ENCODE measurements at regions not wholly inside any gene's neighbourhood (a gene's known extent, or its start where the extent isn't known, plus 50 kb on each side); places are given as distances from the start of the nearest gene placed in this dataset.

DNA sequence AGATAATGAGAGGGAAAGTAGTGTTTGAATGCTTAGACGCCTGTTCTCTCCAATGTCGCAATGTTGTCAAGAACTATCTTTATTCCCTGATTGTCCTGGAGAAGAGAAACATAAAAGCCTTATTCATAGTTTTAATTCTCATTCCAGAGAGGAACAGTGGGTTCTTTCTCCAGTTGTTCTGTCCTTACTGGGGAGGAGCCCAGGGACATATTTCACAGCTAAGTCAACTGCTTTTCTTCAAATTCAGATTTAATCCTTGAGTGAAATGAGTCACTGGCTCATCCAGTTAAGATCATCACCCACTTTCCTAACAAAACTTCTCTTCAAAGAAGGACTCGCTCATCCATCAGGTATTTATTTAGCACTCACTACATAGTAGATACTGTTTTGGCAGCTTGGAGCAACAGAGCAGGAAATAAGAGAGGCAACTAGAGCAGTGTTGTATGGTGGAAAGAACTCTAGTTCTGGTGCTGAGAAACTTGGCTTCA lies 365.7 kb upstream of the USP24 start:
- Histone ChIP-seq H3K27ac (ENCODE audit: insufficient read depth, low read length) (peak overlapping the region; percentile 31), H3K4me3 (replicated peaks in 1 of 4; ENCODE audit: control extremely low read depth in 1 of 4, insufficient read depth in 1 of 4, low read depth in 3 of 4, low read length in 4 of 4) (no peak overlapping the region), H3K4me1 (ENCODE audit: control insufficient read depth, extremely low read depth, insufficient read depth, low read length) (peaks cover 12% of the 10 kb centered on the region), H2AFZ (ENCODE audit: low read length) (no peak overlapping the region), H3K4me2 (ENCODE audit: extremely low read depth, insufficient read depth, low read length) (peak overlapping the region; percentile 49), H4K20me1 (ENCODE audit: control insufficient read depth, extremely low read depth, insufficient read depth, low read length) (no peaks in the 10 kb centered on the region), H3K79me2 (ENCODE audit: control insufficient read depth, insufficient read depth, low read length) (no peaks in the 10 kb centered on the region), H3K9ac (ENCODE audit: insufficient read depth, low read length) (no peak overlapping the region), H3K27me3 (ENCODE audit: control insufficient read depth, insufficient read depth, low read length) (no peaks in the 10 kb centered on the region), H3K36me3 (ENCODE audit: control insufficient read depth, insufficient read depth, low read length) (no peaks in the 10 kb centered on the region), H3K9me3 (ENCODE audit: control insufficient read depth, insufficient read depth, low read depth, low read length) (no peaks in the 10 kb centered on the region)
- peak; percentile 77 to 94 for DNase-seq (ENCODE audit: low read depth in 2 of 2)
- TF ChIP-seq CTCF (conservative IDR thresholded peaks at IDR 0.05 in 1 of 2, IDR thresholded peaks at IDR 0.05 in 1 of 2; ENCODE audit: low read depth in 1 of 2, low read length in 2 of 2) (no peak), EZH2 (IDR thresholded peaks at IDR 0.05; ENCODE audit: low read length, missing control alignments) (no peak)

DNA sequence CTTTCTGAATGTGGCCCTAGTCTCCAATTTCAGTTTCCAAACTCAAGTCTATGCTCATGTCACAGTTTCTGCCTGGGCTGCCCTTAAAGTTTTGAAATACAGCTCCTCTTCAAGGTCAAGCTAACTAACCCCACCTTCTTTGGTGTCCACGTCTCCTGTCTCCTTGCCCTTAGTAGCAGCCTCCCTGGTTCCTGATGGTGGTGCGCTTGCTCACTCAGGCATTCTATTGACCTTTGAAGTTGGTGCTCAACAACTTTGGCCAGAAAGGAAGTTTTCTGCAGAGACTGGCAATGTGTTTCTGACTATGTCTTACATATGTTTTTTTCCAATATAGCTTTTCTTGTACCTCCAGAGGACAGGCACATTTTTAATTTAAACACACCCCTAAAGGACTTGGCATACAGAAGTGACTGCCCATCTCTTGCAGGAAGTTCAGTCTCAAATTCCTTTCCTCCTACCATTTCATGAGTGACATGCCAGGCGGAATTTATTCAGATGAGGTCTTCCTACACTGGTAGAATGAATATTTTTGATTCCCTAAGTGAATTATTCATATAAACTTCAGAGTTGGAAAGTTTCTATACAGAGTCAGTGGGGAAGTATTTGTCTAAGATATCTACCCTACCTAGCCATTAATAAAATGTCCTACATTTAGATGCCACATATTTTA lies 364.3 kb upstream of the USP24 start:
- Histone ChIP-seq H3K27me3 (ENCODE audit: control insufficient read depth, insufficient read depth, low read length) (no peaks in the 10 kb centered on the region), H3K4me3 (replicated peaks in 1 of 4; ENCODE audit: control extremely low read depth in 1 of 4, insufficient read depth in 1 of 4, low read depth in 3 of 4, low read length in 4 of 4) (no peak overlapping the region), H3K27ac (ENCODE audit: insufficient read depth, low read length) (no peak overlapping the region), H3K9me3 (ENCODE audit: control insufficient read depth, insufficient read depth, low read depth, low read length) (no peaks in the 10 kb centered on the region), H4K20me1 (ENCODE audit: control insufficient read depth, extremely low read depth, insufficient read depth, low read length) (no peaks in the 10 kb centered on the region), H3K79me2 (ENCODE audit: control insufficient read depth, insufficient read depth, low read length) (no peaks in the 10 kb centered on the region), H2AFZ (ENCODE audit: low read length) (no peak overlapping the region), H3K4me2 (ENCODE audit: extremely low read depth, insufficient read depth, low read length) (no peak overlapping the region), H3K36me3 (ENCODE audit: control insufficient read depth, insufficient read depth, low read length) (no peaks in the 10 kb centered on the region), H3K9ac (ENCODE audit: insufficient read depth, low read length) (no peak overlapping the region), H3K4me1 (ENCODE audit: control insufficient read depth, extremely low read depth, insufficient read depth, low read length) (peaks cover 6% of the 10 kb centered on the region)
- TF ChIP-seq EZH2 (IDR thresholded peaks at IDR 0.05; ENCODE audit: low read length, missing control alignments) (no peak), CTCF (conservative IDR thresholded peaks at IDR 0.05 in 1 of 2, IDR thresholded peaks at IDR 0.05 in 1 of 2; ENCODE audit: low read depth in 1 of 2, low read length in 2 of 2) (no peak)
- DNase-seq (ENCODE audit: low read depth in 2 of 2) = peak in 1 of 2 donors; percentile 40

DNA sequence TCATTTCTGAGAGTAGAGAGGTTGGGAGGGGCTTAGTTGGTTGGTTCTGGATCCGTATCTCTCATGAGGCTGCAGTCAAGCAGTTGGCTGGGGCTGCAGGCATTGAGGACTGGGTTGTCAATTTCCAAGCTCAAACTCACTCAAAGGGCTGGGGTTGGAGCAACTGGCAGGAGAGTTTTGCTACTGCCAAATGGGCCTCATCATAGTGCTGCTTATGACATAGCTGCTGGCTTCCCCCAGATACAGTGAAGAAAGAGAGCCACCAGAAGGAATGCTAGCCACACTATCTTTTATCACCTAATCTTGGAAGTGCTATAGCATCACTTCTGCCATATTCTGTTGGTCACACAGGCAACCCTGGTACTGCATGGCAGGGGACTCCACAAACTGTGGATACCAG lies 363.5 kb upstream of the USP24 start:
- H3K4me1 ChIP-seq (ENCODE audit: control insufficient read depth, extremely low read depth, insufficient read depth, low read length) = peaks cover 6% of the 10 kb centered on the region
- DNase-seq (ENCODE audit: low read depth in 2 of 2) = no peak
- no peaks in the 10 kb centered on the region for H4K20me1 ChIP-seq (ENCODE audit: control insufficient read depth, extremely low read depth, insufficient read depth, low read length)
- no peaks in the 10 kb centered on the region for H3K9me3 ChIP-seq (ENCODE audit: control insufficient read depth, insufficient read depth, low read depth, low read length)
- H3K9ac ChIP-seq (ENCODE audit: insufficient read depth, low read length) = no peak overlapping the region
- H3K27ac ChIP-seq (ENCODE audit: insufficient read depth, low read length) = no peak overlapping the region
- no peak overlapping the region for H3K4me2 ChIP-seq (ENCODE audit: extremely low read depth, insufficient read depth, low read length)
- TF ChIP-seq CTCF (conservative IDR thresholded peaks at IDR 0.05 in 1 of 2, IDR thresholded peaks at IDR 0.05 in 1 of 2; ENCODE audit: low read depth in 1 of 2, low read length in 2 of 2) = no peak
- TF ChIP-seq EZH2 (IDR thresholded peaks at IDR 0.05; ENCODE audit: low read length, missing control alignments) = no peak
- no peak overlapping the region for H2AFZ ChIP-seq (ENCODE audit: low read length)
- H3K4me3 ChIP-seq (replicated peaks in 1 of 4; ENCODE audit: control extremely low read depth in 1 of 4, insufficient read depth in 1 of 4, low read depth in 3 of 4, low read length in 4 of 4) = no peak overlapping the region
- no peaks in the 10 kb centered on the region for H3K36me3 ChIP-seq (ENCODE audit: control insufficient read depth, insufficient read depth, low read length)
- H3K27me3 ChIP-seq (ENCODE audit: control insufficient read depth, insufficient read depth, low read length) = no peaks in the 10 kb centered on the region
- H3K79me2 ChIP-seq (ENCODE audit: control insufficient read depth, insufficient read depth, low read length) = no peaks in the 10 kb centered on the region
